Activated CD4-positive, alpha-beta T cell treated with anti-CD3 and anti-CD28 coated beads, Interleukin-2, amount 10 ng/mL, durations not matched to agents 7 days and 5 days (primary cell): ENCODE measurements at regions not wholly inside any gene's neighbourhood (a gene's known extent, or its start where the extent isn't known, plus 50 kb on each side); places are given as distances from the start of the nearest gene placed in this dataset.
"Not testable (repeated sequence)": the region's sequence is repeated elsewhere in the genome, so short reads cannot be mapped to it uniquely, and the experiment has no call there.

Source experiments
- CTCF ChIA-PET: fragments of 350-600 bp; sonication (Branson Sonifier 250); formaldehyde crosslinking; loops from one replicate; lab custom pipeline; 2021; ENCODE audit warnings: antibody characterized with exemption; lab: Charles Lee
- POLR2A ChIA-PET: fragments of 350-600 bp; sonication (Branson Sonifier 250); formaldehyde crosslinking; loops from one replicate; lab custom pipeline; 2021; ENCODE audit warnings: antibody characterized with exemption; lab: Charles Lee
- DNase-seq: peaks from one replicate; pipeline ENCODE4 v3.0.0-alpha.2; 2020
- H3K27ac Mint-ChIP-seq: one replicate; pipeline ENCODE4 v1.8.0; 2021; ENCODE audit warnings: mild to moderate bottlenecking, moderate library complexity, mixed read lengths
- H3K27me3 Mint-ChIP-seq: one replicate; pipeline ENCODE4 v1.8.0; 2021; ENCODE audit warnings: mixed read lengths
- H3K36me3 Mint-ChIP-seq: one replicate; pipeline ENCODE4 v1.8.0; 2021; ENCODE audit warnings: low read depth, mixed read lengths
- H3K4me1 Mint-ChIP-seq: one replicate; pipeline ENCODE4 v1.8.0; 2021; ENCODE audit warnings: mixed read lengths
- H3K4me3 Mint-ChIP-seq: one replicate; pipeline ENCODE4 v1.8.0; 2021; ENCODE audit warnings: mild to moderate bottlenecking, moderate library complexity, mixed read lengths
- H3K9me3 Mint-ChIP-seq: one replicate; pipeline ENCODE4 v1.8.0; 2021; ENCODE audit warnings: mixed read lengths

DNA sequence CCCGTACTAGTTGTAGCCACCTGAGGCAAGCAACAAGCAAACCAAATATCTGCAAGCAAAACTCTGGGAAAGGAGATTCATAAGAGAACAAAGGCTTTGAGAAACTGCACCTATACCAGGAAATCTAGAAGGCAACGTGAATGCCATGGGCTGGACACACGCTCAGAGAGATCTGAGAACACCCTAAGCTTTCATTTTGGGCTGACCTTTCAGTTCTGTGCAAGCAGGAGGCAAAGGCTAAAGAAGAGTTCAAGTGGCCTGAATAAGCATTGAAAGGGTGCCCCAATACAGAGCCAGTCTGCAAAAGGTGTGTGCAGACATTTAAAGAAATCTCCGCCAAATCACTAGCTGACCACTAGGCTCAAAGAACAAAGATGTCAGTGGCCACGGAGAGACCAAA, 461.6 kb downstream of the PYDC2 start:
- Mint-ChIP-seq H3K27ac (no peak overlapping the region), H3K4me1 (no peaks in the 10 kb centered on the region), H3K27me3 (no peaks in the 10 kb centered on the region), H3K9me3 (peaks cover 2% of the 10 kb centered on the region), H3K36me3 (no peaks in the 10 kb centered on the region), H3K4me3 (no peak overlapping the region)
- ChIA-PET CTCF (no interaction called here), POLR2A (no interaction called here)
- DNase-seq: no peak

DNA sequence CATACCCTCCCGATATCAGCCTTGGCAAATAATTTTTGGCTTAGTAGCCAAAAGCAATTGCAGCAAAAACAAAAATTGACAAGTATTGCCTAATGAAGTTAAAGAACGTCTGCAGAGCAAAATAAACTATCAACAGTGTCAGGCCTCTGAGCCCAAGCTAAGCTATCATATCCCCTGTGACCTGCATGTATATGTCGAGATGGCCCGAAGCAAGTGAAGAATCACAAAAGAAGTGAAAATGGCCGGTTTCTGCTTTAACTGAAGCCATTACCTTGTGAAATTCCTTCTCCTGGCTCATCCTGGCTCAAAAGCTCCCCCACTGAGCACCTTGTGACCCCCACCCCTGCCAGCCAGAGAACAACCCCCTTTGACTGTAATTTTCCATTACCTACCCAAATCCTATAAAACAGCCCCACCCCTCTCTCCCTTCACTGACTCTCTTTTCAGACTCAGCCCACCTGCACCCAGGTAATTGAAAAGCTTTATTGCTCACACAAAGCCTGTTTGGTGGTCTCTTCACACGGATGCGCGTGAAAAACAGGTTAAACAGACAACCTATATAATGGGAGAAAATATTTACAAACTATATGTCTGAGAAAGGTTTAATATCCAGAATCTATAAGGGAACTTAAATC, 466.3 kb downstream of the PYDC2 start:
- H3K4me1 Mint-ChIP-seq, CTCF ChIA-PET, POLR2A ChIA-PET, H3K4me3 Mint-ChIP-seq, H3K9me3 Mint-ChIP-seq, DNase-seq, H3K27me3 Mint-ChIP-seq, H3K36me3 Mint-ChIP-seq, H3K27ac Mint-ChIP-seq: not testable (repeated sequence)

- CTCF ChIA-PET, H3K4me1 Mint-ChIP-seq, H3K27me3 Mint-ChIP-seq, H3K9me3 Mint-ChIP-seq, POLR2A ChIA-PET, H3K36me3 Mint-ChIP-seq, DNase-seq, H3K4me3 Mint-ChIP-seq, H3K27ac Mint-ChIP-seq: not testable (repeated sequence)
Measured at GRCh38 chr3:191927998-191928397, 467.0 kb downstream of the PYDC2 start.

DNA sequence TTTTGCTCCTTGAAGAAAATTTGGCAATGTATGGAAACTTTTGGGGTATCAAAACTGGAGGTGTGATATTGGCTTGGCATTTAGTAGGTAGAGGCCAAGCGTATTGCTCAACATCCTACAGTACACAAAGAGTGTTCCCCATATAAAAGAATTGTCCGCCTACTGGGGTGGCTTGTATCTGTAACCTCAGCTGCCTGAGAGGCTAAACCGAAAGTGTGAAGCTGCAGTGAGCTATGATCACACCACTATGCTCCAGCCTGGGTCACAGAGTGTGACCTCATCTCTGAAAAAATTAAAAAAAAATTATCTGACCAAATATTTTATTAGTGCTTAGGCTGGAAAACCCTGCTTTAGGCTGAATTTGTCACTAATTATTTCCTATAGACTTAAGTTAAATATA, 483.9 kb downstream of the PYDC2 start:
- Mint-ChIP-seq H3K36me3 (no peaks in the 10 kb centered on the region), H3K27me3 (no peaks in the 10 kb centered on the region)
- POLR2A ChIA-PET: no interaction called here

GRCh38 chr3:191952186-191952585, 491.2 kb downstream of the PYDC2 start:
- no peaks in the 10 kb centered on the region for H3K36me3 Mint-ChIP-seq
- no peak overlapping the region for H3K27ac Mint-ChIP-seq
- H3K9me3 Mint-ChIP-seq: no peaks in the 10 kb centered on the region
- CTCF ChIA-PET: no interaction called here
- POLR2A ChIA-PET: no interaction called here
- H3K4me1 Mint-ChIP-seq: no peaks in the 10 kb centered on the region
- H3K4me3 Mint-ChIP-seq: no peak overlapping the region
- H3K27me3 Mint-ChIP-seq: no peaks in the 10 kb centered on the region
- DNase-seq: no peak

More for the DNA sequence above, 483.9 kb downstream of the PYDC2 start:
- H3K9me3 Mint-ChIP-seq: no peaks in the 10 kb centered on the region
- no peak for DNase-seq
- H3K4me1 Mint-ChIP-seq: no peaks in the 10 kb centered on the region
- no peak overlapping the region for H3K4me3 Mint-ChIP-seq
- no peak overlapping the region for H3K27ac Mint-ChIP-seq
- CTCF ChIA-PET: interaction anchor here (1.0 kb wide), 1 partner anchor 8 kb away, joined by 3 read pairs; no protein-coding TSS in a partner anchor

GRCh38 chr3:191952609-191953008, 491.6 kb downstream of the PYDC2 start:
- no peak overlapping the region for H3K4me3 Mint-ChIP-seq
- no peaks in the 10 kb centered on the region for H3K4me1 Mint-ChIP-seq
- POLR2A ChIA-PET: no interaction called here
- CTCF ChIA-PET: no interaction called here
- H3K27me3 Mint-ChIP-seq: no peaks in the 10 kb centered on the region
- DNase-seq: no peak
- no peaks in the 10 kb centered on the region for H3K9me3 Mint-ChIP-seq
- H3K27ac Mint-ChIP-seq: no peak overlapping the region
- H3K36me3 Mint-ChIP-seq: no peaks in the 10 kb centered on the region

- no peak for DNase-seq
- CTCF ChIA-PET: no interaction called here
- Mint-ChIP-seq H3K9me3 (no peaks in the 10 kb centered on the region), H3K27ac (no peak overlapping the region), H3K4me1 (no peaks in the 10 kb centered on the region), H3K4me3 (no peak overlapping the region), H3K27me3 (no peaks in the 10 kb centered on the region), H3K36me3 (no peaks in the 10 kb centered on the region)
- POLR2A ChIA-PET: no interaction called here
Measured at GRCh38 chr3:191958980-191959671, 498.2 kb downstream of the PYDC2 start.

DNA sequence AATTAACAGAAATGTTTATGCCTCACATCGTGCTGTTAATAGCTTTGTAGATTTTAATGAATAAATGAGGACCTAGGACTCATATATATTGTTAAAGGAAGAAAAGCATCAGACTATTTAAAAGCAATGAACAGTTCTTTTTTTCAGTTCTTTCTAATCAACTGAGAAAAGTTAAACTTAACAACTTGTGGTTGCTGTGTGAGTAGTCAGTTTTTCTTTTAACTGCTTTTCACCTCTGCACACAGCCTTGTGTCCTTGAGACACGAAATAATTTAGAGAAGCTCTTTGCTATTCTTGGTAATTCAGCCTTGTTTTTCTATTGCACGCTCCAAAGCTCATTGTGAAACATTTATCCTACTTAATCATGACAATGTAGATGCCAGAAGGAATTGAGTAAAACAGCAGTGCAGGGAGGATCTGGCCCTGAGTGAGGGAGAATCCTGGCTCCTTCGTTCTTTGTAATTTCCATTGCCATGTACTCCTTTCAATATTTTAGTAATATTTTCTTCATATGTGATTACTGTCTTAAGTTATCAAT, 499.0 kb downstream of the PYDC2 start:
- POLR2A ChIA-PET: no interaction called here
- no peaks in the 10 kb centered on the region for H3K4me1 Mint-ChIP-seq
- no peaks in the 10 kb centered on the region for H3K9me3 Mint-ChIP-seq

DNA sequence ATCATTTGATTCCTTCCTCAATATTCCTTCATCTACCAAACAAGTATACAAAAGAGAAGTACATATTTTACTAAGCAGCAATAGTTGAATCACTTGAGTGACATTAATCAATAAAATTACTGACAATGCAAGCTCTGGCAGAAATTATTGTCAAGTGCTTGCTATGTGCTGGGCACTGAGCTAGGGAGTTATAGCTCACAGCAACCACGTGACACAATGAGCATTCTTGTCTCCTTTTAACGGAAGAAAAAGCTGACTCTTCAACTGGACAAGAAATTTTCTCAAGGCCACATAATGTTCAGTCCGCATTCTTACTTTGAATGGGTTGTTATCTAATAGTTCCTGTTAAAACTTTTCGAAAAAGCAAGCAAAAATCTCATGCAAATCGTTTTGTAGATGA, 500.1 kb downstream of the PYDC2 start:
- Mint-ChIP-seq H3K27ac (no peak overlapping the region), H3K27me3 (no peaks in the 10 kb centered on the region), H3K4me3 (no peak overlapping the region), H3K9me3 (no peaks in the 10 kb centered on the region), H3K36me3 (no peaks in the 10 kb centered on the region), H3K4me1 (no peaks in the 10 kb centered on the region)
- CTCF ChIA-PET: no interaction called here
- no peak for DNase-seq
- POLR2A ChIA-PET: no interaction called here

More for the DNA sequence above, 499.0 kb downstream of the PYDC2 start:
- CTCF ChIA-PET: no interaction called here
- Mint-ChIP-seq H3K36me3 (no peaks in the 10 kb centered on the region), H3K4me3 (no peak overlapping the region), H3K27me3 (no peaks in the 10 kb centered on the region), H3K27ac (no peak overlapping the region)
- DNase-seq: no peak

- Mint-ChIP-seq H3K4me1 (no peaks in the 10 kb centered on the region), H3K27me3 (no peaks in the 10 kb centered on the region), H3K27ac (no peak overlapping the region), H3K9me3 (no peaks in the 10 kb centered on the region), H3K36me3 (no peaks in the 10 kb centered on the region), H3K4me3 (no peak overlapping the region)
- no peak for DNase-seq
- POLR2A ChIA-PET: no interaction called here
- CTCF ChIA-PET: no interaction called here
Measured at GRCh38 chr3:191961529-191961928, 500.6 kb downstream of the PYDC2 start.

- ChIA-PET POLR2A (no interaction called here), CTCF (no interaction called here)
- Mint-ChIP-seq H3K4me3 (no peak overlapping the region), H3K36me3 (no peaks in the 10 kb centered on the region), H3K4me1 (no peaks in the 10 kb centered on the region), H3K9me3 (no peaks in the 10 kb centered on the region), H3K27me3 (no peaks in the 10 kb centered on the region), H3K27ac (no peak overlapping the region)
- no peak for DNase-seq
Measured at GRCh38 chr3:191962324-191962723, 501.4 kb downstream of the PYDC2 start.

- H3K27ac Mint-ChIP-seq: no peak overlapping the region
- ChIA-PET CTCF (no interaction called here), POLR2A (no interaction called here)
- H3K27me3 Mint-ChIP-seq: no peaks in the 10 kb centered on the region
- H3K4me1 Mint-ChIP-seq: no peaks in the 10 kb centered on the region
- no peak for DNase-seq
- no peaks in the 10 kb centered on the region for H3K36me3 Mint-ChIP-seq
- H3K4me3 Mint-ChIP-seq: no peak overlapping the region
- H3K9me3 Mint-ChIP-seq: no peaks in the 10 kb centered on the region
Measured at GRCh38 chr3:191963182-191963581, 502.2 kb downstream of the PYDC2 start.

DNA sequence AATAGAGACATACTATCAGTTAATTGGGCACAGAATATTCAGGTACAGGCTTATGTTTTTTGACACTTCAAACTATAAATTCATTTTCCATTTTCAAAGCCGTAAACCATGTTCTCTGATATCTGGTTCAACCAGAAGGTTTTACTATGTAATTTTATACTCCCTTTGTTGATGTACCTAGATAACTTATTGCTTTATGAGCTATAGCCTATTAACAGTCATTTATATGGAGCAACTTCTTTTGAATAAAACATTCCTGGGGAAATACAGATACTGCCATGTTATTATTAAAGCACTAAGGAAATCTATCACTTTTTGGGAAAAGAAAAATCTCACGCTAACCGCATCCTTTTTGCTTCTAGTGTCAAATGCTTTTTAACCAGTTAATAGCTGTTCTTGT, 505.6 kb downstream of the PYDC2 start:
- H3K4me1 Mint-ChIP-seq: no peaks in the 10 kb centered on the region
- no peak overlapping the region for H3K4me3 Mint-ChIP-seq
- no peaks in the 10 kb centered on the region for H3K27me3 Mint-ChIP-seq
- POLR2A ChIA-PET: no interaction called here
- no peaks in the 10 kb centered on the region for H3K36me3 Mint-ChIP-seq
- CTCF ChIA-PET: no interaction called here
- no peak overlapping the region for H3K27ac Mint-ChIP-seq
- no peak for DNase-seq
- H3K9me3 Mint-ChIP-seq: no peaks in the 10 kb centered on the region
